ENCODE measurements at regions not wholly inside any gene's neighbourhood (a gene's known extent, or its start where the extent isn't known, plus 50 kb on each side); places are given as distances from the start of the nearest gene placed in this dataset.

DNA sequence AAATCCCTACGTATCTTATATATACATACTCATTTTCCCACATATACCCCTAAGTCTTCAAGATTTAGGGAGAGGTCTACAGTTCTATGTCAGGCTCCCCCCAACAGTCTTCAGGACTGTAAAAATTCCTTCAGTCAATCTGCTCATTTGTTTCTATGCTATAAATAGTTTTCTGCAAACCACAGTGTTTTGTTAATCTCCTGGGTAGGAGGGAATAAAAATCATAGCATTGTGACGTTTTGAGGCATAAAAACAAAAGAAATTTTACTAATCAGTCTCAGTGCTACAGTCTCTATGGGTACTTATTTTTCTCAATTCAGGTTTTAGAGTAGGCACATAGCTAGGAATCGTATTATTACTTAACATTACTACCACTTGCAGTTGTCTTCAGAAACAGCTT lies 552.8 kb upstream of the LRRC4C start:
- no peak for FAIRE-seq
- DNase-seq (ENCODE audit: extremely low spot score, insufficient read length, low read depth) = no peak

DNA sequence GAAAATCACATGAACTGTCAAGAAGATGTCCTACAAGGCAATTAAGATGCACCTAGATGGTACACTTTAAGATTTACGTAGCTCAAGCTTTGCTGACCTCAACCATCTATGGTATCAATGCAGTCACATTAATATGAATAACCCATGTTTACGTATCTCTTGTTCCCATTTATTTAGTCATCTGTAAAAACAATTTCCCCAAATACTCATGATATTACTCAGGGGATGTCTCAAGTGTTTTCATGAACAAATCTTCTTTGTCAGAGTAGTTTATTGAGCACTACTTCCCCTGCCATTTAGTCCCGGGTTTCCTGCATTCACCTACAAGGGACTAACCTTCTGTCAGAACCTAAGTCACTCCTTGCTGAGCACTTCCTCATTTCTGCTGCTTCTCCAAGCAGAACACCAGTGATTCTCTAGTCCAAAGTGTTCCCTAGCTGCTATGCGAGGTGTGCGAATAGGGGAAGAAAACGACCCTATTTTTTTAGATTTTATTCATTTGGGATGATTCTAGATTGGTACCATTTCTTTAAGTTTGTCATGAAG lies 554.3 kb upstream of the LRRC4C start:
- DNase-seq (ENCODE audit: extremely low spot score, insufficient read length, low read depth) (no peak), FAIRE-seq (no peak)

DNA sequence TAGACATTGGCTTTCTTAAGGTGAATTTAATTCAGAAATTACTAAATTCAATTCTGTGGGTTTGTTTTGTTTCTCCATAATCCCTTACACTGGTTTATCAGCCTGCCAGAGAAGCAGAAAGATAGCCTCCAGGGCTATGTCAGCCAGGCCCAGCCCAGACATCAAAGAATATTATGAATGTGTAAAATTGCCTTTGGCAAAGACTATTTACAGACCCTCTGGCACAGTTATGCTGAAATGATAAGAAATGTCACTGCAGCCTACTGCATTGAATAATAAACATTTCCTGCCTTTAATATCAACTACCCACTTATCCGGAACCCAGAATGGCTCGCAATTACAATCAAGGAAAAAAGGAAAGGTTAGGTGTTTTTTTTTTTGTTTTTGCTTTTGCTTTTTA lies 562.5 kb upstream of the LRRC4C start:
- FAIRE-seq (no peak), DNase-seq (ENCODE audit: extremely low spot score, insufficient read length, low read depth) (no peak)

DNA sequence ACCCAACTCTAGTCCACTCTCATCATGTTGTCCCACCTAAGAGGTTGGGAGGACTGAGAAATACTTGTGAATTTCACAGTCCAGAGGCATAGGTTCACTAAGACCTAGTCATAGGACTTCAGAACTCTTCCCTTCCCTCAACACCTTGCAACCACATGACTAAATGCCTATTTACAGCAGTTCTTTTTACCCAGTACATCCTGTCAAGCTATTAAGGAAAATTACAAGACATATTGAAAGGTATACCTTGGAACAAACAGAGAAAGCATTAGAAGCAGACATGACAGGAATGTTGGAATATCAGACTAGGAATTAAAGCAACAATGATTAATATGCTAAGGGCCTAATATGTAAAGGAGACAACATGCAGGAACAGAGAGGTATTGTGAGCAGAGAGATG lies 563.8 kb upstream of the LRRC4C start:
- DNase-seq (ENCODE audit: extremely low spot score, insufficient read length, low read depth) (no peak), FAIRE-seq (no peak)

DNA sequence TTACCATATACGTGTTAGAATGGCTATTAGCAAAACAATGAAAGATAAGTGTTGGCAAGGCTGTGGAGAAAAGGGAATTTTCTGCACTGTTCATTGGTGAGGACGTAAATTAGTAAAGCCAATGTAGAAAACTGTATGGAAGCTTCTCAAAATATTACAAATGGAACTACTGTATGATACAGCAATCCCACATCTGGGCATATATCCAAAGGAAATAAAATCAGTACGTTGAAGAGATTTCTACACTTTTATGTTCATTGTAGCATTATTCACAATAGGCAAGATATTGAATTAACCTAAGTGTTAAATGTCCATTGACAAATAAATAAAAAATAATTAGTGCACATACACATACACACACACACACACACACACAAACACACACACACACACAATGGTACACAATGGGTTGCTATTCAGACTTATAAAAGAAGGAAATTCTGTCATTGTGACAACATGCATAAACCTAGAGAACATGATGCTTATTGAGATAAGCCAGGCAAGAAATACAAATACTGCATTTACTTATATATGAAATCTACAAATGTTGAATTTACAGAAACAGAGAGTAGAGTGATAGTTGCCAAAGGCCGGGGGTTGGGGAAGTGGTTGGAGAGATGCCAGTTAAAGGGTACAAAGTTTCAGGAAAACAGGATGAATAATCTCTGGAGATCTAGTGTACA lies 565.8 kb upstream of the LRRC4C start:
- FAIRE-seq (no peak), DNase-seq (ENCODE audit: extremely low spot score, insufficient read length, low read depth) (no peak)

DNA sequence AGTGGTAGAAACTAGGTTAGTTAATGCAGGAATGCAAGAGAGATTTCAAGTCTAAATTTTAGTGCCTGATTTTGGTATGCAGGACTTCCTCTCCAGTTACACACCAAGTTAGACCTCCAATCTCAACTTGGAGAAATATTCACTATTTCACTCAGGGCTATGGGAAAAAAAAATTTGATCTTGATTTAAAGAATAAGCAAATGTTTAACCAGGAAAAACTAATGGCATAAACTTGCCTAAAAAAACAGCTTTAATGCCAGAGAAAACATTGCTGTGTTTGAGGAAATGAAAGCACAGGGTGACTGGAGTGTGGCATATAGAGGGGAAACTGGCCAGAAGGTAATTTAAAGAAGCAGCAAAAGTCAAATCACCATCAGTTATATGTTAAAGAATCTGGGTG lies 575.4 kb upstream of the LRRC4C start:
- DNase-seq (ENCODE audit: extremely low spot score, insufficient read length, low read depth) (no peak), FAIRE-seq (no peak)

DNA sequence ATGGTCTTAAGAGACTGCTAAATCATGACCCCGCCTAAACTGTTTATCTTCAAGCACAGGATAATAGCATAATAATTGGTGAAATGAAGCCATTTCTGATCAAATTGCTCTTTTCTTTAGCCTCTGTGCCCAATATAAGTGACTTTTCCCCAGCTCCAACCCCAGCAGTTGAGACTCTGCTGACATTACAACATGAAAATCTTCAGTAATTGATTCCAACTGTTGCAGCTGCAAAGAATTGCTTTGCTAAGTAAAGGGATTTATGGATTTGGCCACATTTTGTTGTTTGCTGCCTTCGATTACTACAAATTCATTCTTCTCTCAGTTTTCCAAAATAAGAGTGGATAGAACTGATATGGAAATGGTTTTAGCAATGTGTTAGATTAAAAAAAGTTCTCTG lies 576.7 kb upstream of the LRRC4C start:
- FAIRE-seq (no peak), DNase-seq (ENCODE audit: extremely low spot score, insufficient read length, low read depth) (no peak)

DNA sequence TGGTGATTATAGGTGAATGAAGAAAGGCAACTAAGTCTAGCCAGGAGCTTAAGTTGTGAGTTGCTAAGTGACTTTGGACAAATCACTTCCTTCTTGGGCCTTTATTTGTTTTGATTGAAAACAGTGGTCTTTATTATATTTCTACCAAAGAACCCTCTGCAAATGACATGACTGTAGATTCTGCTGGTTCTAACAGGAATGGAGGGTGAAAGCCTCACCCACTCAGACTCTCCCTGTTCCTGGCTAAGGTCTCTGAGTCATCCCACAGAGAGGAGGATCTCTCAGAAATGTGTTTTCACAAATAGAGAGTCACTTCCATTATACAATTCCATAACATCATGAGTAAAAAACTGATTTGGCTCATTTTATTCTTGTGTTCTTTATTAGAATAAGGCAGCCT lies 583.9 kb upstream of the LRRC4C start:
- FAIRE-seq (no peak), DNase-seq (ENCODE audit: extremely low spot score, insufficient read length, low read depth) (no peak)

DNA sequence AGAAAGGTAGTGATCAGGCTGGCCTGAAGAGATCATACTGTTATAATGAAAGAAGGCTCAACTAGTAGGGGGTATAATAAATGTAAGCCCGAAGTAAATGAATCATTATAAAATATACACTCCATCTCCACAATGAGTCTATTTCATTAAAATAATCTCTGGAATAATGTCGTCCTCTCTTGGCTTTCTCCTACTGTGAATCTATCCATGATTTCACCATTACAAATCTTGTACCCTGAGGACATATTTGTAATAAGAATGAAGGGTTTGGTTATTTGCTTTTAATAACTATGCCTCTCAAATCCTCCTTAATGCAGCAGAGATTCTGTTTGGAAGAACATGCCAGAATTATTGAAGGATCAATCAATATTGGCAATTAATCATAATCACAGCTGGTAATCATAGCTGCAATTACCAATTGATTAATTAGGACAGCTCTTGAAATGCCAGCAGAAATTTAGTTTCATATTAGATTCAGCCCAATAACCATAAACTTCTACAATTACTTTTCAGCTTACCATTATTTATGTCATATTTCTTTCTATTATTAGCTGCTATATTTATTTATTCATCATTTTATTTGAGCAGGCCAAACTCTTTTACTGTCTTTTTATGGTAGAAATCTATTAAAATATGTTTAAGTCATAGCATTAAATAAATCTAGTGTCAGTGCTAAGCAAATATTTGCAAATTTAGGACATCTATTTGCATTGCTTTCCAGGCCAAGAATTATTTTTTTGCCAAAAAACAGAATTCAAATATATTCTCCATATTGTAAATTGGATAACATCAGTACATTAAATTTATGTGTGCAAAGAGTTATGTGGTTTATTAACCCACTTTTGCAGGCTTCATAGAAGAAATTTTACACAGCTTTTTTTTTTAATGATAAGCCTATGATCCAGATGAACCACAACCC lies 588.4 kb upstream of the LRRC4C start:
- DNase-seq (ENCODE audit: extremely low spot score, insufficient read length, low read depth) = no peak
- no peak for FAIRE-seq

DNA sequence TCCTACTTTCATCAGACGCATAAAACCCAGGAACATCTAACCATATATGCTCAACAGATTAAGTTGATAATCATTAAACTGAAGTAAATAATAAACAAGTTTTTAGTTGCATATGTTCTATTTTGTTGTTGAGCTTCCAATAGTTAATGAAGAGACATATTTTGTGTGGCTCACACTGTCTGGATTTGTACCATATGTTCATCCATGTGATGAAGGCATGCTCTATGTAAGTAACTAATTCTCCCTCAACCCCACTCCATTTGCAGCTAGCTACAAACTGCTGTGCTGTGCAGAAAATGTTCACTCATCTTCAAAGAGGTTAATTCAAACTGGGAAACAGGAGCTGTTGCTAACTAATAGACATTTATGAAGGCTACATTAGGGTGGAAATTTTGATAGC lies 589.7 kb upstream of the LRRC4C start:
- FAIRE-seq (no peak), DNase-seq (ENCODE audit: extremely low spot score, insufficient read length, low read depth) (no peak)

DNA sequence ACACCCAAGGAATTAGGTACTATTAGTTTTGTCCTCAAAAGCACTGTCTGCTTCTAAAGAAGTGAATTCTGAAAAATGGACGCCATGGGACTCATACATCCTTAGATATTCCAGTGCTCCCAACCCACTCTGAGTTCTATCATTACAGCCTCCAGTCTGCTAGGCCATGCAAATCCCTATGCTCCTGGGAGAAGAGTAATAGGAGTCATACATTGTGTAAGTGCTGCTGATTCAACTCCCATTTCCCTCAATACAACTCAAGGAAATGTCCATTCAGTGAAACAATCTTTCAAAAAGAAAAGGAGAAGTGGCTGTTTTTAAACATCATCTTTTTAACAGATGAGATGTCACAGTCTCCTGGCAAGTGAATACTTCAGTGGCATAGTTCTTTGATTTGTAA lies 590.2 kb upstream of the LRRC4C start:
- DNase-seq (ENCODE audit: extremely low spot score, insufficient read length, low read depth) (no peak), FAIRE-seq (no peak)

DNA sequence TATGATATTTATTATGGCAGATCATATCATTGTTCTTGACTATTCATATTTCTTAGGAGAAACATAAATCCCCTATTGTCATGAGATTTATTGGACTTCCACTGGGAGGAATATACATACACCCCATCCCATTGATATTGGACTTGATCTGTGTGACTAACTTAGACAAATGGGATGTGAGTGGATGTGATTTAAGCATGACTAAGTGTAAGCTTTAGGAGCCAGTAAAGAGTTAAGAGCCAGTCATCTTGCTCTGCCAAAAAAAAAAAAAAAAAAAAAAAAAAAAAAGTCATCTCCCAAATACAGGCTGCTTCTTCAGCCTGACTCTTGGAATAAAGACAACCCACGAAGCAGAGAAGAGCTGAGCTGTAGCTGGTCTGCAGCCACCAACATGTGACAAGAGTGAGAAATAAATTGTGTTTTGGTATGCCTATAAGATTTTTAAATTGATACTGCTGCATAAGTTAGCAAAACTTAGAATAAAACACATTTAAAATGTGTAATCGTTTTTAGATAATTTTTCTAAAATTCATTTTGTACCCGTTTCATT lies 595.0 kb upstream of the LRRC4C start:
- no peak for FAIRE-seq

DNA sequence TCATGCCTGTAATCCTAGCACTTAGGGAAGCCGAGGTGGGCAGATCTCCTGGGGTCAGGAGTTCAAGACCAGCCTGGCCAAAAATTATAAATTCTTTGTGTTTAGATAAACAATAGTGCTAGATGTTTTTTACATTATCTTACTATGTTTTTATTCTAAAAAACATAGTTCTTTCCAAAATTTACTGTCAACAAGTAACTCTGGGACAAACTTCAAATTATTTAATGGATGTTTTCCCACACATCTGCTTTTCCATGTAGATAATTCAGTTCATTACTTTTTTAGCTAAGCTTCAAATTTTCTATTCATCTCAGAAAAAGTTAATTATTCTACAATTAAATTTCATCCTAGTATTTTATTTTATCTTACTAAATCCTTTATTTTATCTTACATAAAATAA lies 596.2 kb upstream of the LRRC4C start:
- DNase-seq (ENCODE audit: extremely low spot score, insufficient read length, low read depth) (no peak), FAIRE-seq (no peak)

More for the DNA sequence above, 595.0 kb upstream of the LRRC4C start:
- DNase-seq (ENCODE audit: extremely low spot score, insufficient read length, low read depth) = no peak

DNA sequence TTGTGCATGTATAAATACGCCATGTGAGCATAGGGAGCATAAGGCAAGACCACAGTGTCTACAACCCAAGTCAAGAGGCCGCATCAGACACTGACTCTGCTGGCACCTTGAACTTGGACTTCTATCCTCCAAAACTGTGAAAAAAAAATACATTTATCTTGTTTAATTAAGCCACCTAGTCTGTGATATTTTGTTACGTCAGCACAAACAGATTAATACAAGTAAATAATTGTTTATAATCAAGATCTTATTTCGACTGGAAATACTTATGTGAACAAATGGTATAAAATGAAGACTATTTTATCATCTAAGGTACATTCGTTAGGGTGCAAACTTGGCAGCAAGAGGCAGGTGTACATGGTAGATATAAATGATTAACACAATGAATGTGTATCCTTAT lies 599.3 kb upstream of the LRRC4C start:
- no peak for DNase-seq (ENCODE audit: extremely low spot score, insufficient read length, low read depth)

DNA sequence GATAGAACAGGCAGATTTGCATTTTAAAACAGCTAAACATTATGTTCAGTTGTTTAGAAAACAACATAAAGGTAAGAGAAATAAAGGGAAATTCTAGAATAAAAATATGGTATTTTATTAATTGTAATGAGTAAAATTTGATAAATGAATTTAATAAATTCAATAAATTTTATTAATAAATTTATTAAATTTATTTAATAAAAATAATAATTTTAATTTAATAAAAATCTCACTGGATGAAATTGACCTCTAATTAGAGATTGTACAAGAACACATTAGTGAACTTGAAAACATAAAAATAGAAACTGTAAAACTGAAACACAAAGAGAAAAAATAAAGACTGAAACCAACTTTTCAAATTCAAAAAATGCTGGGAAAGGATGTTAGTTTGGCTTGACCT lies 605.7 kb upstream of the LRRC4C start:
- FAIRE-seq (no peak), DNase-seq (ENCODE audit: extremely low spot score, insufficient read length, low read depth) (no peak)

More for the DNA sequence above, 599.3 kb upstream of the LRRC4C start:
- FAIRE-seq = no peak

DNA sequence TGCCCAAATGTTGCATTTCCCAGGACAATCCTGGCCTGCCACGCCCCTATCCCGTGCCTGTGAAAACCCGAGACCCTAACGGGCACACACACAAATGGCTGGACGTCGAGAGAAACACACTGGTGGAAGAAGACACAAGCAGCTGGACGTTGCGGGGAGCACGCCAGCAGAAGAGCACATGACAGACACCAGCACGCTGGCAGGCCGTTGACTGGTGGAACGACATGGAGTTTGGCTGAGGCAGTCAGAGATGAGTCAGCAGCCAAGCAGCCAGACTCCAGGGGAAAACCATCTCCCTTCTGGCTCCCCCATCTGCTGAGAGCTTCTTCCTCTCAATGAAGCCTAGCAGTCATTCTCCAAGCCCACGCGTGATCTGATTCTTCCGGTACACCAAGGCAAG lies 606.7 kb upstream of the LRRC4C start:
- no peak for FAIRE-seq

DNA sequence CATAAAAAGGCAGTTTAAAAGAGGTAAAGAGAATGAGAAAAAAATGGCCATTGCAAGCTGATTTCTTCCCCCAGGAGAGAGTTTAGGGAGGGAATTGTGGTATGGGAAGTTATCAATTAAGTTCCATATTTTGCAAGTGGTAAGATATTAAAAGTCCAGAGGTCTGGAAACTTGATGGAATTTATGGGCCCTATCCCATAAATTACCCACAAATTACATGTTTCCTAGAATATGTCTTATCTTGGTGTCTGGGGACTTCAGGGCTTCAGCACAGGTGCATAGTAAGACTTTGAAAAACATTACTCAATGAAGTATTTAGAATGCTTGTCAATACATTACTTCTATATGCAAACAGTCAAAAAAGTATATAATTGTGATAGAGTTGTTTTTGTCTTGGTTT lies 614.9 kb upstream of the LRRC4C start:
- DNase-seq (ENCODE audit: extremely low spot score, insufficient read length, low read depth) (no peak), FAIRE-seq (no peak)

More for the DNA sequence above, 606.7 kb upstream of the LRRC4C start:
- DNase-seq (ENCODE audit: extremely low spot score, insufficient read length, low read depth) = no peak

DNA sequence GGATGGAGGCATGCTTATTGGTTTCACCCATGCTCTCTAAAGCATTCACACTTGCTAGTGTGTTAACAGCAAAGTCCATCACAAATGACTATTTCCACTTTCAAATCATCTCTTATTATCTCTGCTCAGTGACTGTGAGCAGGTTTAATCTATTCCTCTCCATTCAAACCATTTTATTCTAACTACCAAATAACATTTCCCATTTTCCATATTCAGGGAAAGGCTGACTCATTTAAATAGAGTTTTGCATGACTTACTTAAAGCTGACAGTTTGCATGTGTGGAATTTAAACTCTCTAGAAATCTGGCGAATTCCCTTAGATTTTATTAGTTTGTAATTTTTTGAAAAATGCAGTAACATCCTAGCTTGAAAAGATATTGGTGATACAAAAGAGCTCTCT lies 615.7 kb upstream of the LRRC4C start:
- DNase-seq (ENCODE audit: extremely low spot score, insufficient read length, low read depth) = no peak
- FAIRE-seq = no peak

DNA sequence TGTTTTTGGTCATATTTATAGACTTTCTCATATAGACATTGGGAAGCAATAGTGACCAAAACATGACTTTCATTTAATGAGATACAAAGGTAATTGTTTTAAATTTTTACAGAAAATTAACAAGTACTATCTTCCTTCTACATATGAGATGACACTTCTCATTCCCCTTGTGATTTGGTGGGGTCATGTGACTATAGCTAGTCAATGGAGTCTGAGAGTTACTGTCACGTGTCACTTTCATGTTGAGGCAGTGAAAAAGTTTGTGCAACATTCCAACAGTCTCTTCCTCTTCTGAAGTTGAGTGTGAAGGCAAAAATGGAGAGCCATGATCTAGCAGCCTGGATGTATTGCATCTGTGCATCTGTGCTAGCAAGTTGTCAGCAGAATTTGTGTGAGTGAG lies 618.3 kb upstream of the LRRC4C start:
- DNase-seq (ENCODE audit: extremely low spot score, insufficient read length, low read depth) = no peak
- no peak for FAIRE-seq

DNA sequence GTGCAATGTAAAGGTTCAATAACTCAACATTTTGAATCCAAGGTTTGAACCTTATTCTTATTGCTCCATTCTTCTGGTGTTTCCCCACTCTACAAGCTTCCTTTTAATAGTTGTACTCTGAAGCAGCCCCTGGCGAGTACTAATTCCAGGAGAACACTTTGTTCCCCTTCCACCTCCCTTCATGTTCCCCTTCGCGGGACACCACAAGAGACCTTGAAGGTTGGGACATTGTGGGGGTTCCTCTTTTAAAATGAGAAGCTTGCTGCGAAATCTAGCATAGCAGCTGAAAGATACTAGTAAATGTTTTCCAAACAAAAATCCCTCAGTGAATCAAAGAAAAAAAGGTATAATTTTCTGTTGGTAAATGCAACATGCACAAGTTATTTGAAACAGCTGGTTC lies 626.3 kb upstream of the LRRC4C start:
- DNase-seq (ENCODE audit: extremely low spot score, insufficient read length, low read depth) (no peak), FAIRE-seq (no peak)

DNA sequence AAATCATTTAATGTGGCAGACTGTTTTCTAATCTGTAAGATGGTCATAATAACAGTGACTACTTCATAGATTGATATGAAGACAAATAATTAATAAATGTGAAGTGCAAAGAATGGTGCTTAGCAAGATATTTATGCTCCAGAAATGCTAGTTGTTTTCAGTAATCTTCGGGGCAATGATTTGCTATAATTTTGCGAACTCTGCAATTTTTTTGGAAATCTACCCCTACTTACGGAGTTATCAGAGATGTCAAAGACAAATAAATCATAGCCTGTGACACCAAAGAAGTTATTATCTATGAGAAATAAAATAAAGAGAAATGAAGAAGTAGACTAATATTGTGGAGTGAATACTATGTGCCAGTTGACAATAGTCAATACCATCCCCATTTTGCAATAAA lies 634.1 kb upstream of the LRRC4C start:
- FAIRE-seq (no peak), DNase-seq (ENCODE audit: extremely low spot score, insufficient read length, low read depth) (no peak)
